AG08396 (cell line): ENCODE measurements at regions not wholly inside any gene's neighbourhood (a gene's known extent, or its start where the extent isn't known, plus 50 kb on each side); places are given as distances from the start of the nearest gene placed in this dataset.

Source experiments
- DNase-seq: peaks from one replicate; pipeline ENCODE4 v3.0.0; 2012; ENCODE audit warnings: low spot score, mixed read lengths

GRCh38 chr5:38029397-38030065, 189.7 kb upstream of the GDNF start:
- no peak for DNase-seq

- DNase-seq = no peak
These were observed 184.0 kb upstream of the GDNF start for GRCh38 chr5:38023799-38024198.

- no peak for DNase-seq
These were observed 183.5 kb upstream of the GDNF start for GRCh38 chr5:38023371-38023770.

- DNase-seq = no peak
These were observed 182.8 kb upstream of the GDNF start for GRCh38 chr5:38022631-38023030.

- no peak for DNase-seq
These were observed 178.2 kb upstream of the GDNF start for GRCh38 chr5:38018016-38018415.

- no peak for DNase-seq
These were observed 173.3 kb upstream of the GDNF start for GRCh38 chr5:38013107-38013506.

GRCh38 chr5:38011668-38012188, 171.9 kb upstream of the GDNF start:
- DNase-seq = no peak

- DNase-seq = no peak
These were observed 170.0 kb upstream of the GDNF start for GRCh38 chr5:38009749-38010358.

GRCh38 chr5:38008198-38008597, 168.4 kb upstream of the GDNF start:
- DNase-seq = no peak

- no peak for DNase-seq
These were observed 159.8 kb upstream of the GDNF start for GRCh38 chr5:37999593-37999992.

- no peak for DNase-seq
These were observed 157.1 kb upstream of the GDNF start for GRCh38 chr5:37996918-37997317.

- no peak for DNase-seq
These were observed 154.9 kb upstream of the GDNF start for GRCh38 chr5:37994729-37995128.

- DNase-seq = no peak
These were observed 151.8 kb upstream of the GDNF start for GRCh38 chr5:37991301-37992299.

- DNase-seq = no peak
These were observed 150.0 kb upstream of the GDNF start for GRCh38 chr5:37989884-37990283.

- no peak for DNase-seq
These were observed 148.7 kb upstream of the GDNF start for GRCh38 chr5:37988454-37989046.

GRCh38 chr5:37984300-37984699, 144.5 kb upstream of the GDNF start:
- DNase-seq = no peak

GRCh38 chr5:37983463-37983862, 143.6 kb upstream of the GDNF start:
- no peak for DNase-seq

GRCh38 chr5:37979559-37979958, 139.7 kb upstream of the GDNF start:
- DNase-seq = no peak

- DNase-seq = no peak
These were observed 135.7 kb upstream of the GDNF start for GRCh38 chr5:37975531-37975930.

- DNase-seq = no peak
These were observed 131.7 kb upstream of the GDNF start for GRCh38 chr5:37971483-37972024.

- DNase-seq = no peak
These were observed 127.0 kb upstream of the GDNF start for GRCh38 chr5:37966871-37967270.

- no peak for DNase-seq
These were observed 126.5 kb upstream of the GDNF start for GRCh38 chr5:37966291-37966690.
